ENCODE measurements at regions not wholly inside any gene's neighbourhood (a gene's known extent, or its start where the extent isn't known, plus 50 kb on each side); places are given as distances from the start of the nearest gene placed in this dataset.

- DNase-seq (ENCODE audit: low read depth in 1 of 2, low spot score in 2 of 2) (peak in 1 of 2 experiments; percentile 36), FAIRE-seq (peak; percentile 76)
- Histone ChIP-seq H4K91ac (replicated peaks; ENCODE audit: insufficient read length, low read length) (no peak overlapping the region), H3K23ac (ENCODE audit: insufficient read length) (no peak overlapping the region), H4K8ac (ENCODE audit: extremely low read depth, insufficient read depth, low read length) (no peak overlapping the region), H3K4me3 (ENCODE audit: extremely low read depth in 1 of 4, insufficient read depth in 2 of 4, low read depth in 3 of 4, low read length in 4 of 4) (no peak overlapping the region), H3K36me3 (ENCODE audit: control insufficient read depth in 2 of 4, insufficient read depth in 4 of 4, low read length in 3 of 4) (no peaks in the 10 kb centered on the region), H3K79me1 (ENCODE audit: low read depth, low read length) (no peaks in the 10 kb centered on the region), H2BK12ac (ENCODE audit: low read depth, low read length) (no peak overlapping the region), H3K18ac (ENCODE audit: extremely low read depth, low read length) (no peak overlapping the region), H3K4ac (replicated peaks; ENCODE audit: insufficient read length, low read depth, low read length) (no peak overlapping the region), H2AFZ (ENCODE audit: low read length) (peak overlapping the region; percentile 76; the same call in 1 of the 2 replicates), H3K56ac (replicated peaks; ENCODE audit: insufficient read length, low read depth, low read length) (no peak overlapping the region), H3K27ac (ENCODE audit: low read depth, low read length) (no peak overlapping the region), H3K9me3 (ENCODE audit: insufficient read depth in 2 of 2, low read depth in 1 of 2, low read length in 1 of 2) (no peaks in the 10 kb centered on the region), H2BK120ac (replicated peaks; ENCODE audit: low read depth, low read length) (no peak overlapping the region), H3K9ac (replicated peaks in 1 of 4; ENCODE audit: extremely low read depth in 1 of 4, low read depth in 3 of 4, low read length in 3 of 4) (no peak overlapping the region), H3K4me2 (ENCODE audit: insufficient read depth in 1 of 2, low read depth in 2 of 2, low read length in 2 of 2) (no peak overlapping the region; a peak in 1 of 4 replicates), H3K14ac (ENCODE audit: insufficient read length) (no peak overlapping the region), H3K27me3 (replicated peaks in 1 of 4; ENCODE audit: control insufficient read depth in 3 of 4, extremely low read depth in 1 of 4, insufficient read depth in 3 of 4, low read length in 3 of 4) (no peaks in the 10 kb centered on the region), H4K20me1 (replicated peaks in 1 of 2; ENCODE audit: control insufficient read depth in 1 of 2, insufficient read depth in 2 of 2, low read length in 2 of 2) (no peaks in the 10 kb centered on the region), H3K4me1 (replicated peaks in 1 of 4; ENCODE audit: control insufficient read depth in 3 of 4, insufficient read depth in 4 of 4, low read length in 3 of 4) (no peaks in the 10 kb centered on the region), H2BK15ac (ENCODE audit: low read length) (no peak overlapping the region), H2AK5ac (ENCODE audit: low read depth, low read length) (no peak overlapping the region), H3K79me2 (ENCODE audit: control insufficient read depth in 1 of 2, insufficient read depth in 2 of 2, low read length in 2 of 2) (no peaks in the 10 kb centered on the region), H2BK20ac (ENCODE audit: low read length) (no peak overlapping the region), H2BK5ac (ENCODE audit: low read depth, low read length) (no peak overlapping the region), H4K5ac (ENCODE audit: insufficient read length, low read depth, low read length) (no peak overlapping the region), H3K23me2 (ENCODE audit: low read depth, low read length) (no peaks in the 10 kb centered on the region)
- ChIA-PET POLR2A (ENCODE audit: partially characterized antibody) (no interaction called here), CTCF (ENCODE audit: partially characterized antibody) (interaction anchor here (1.3 kb wide), 1 partner anchor 11 kb away, joined by 3 read pairs; no protein-coding TSS in a partner anchor)
- TF ChIP-seq SP4 (IDR thresholded peaks at IDR 0.05; ENCODE audit: low read length): no peak
- peak; percentile 68; the same call in 1 of the 2 replicates for TF ChIP-seq JUND (IDR thresholded peaks at IDR 0.05; ENCODE audit: low read length)
- peak; percentile 78 for TF ChIP-seq TEAD4 (IDR thresholded peaks at IDR 0.05; ENCODE audit: low read depth, low read length)
- 68% methylated on average over 3 of the region's 3 CpGs; no CpG with 5 or more reads in 1 of the 2 experiments for WGBS, 2 experiments (ENCODE audit: extremely low coverage in 1 of 2, insufficient coverage in 1 of 2, insufficient read length in 1 of 2, insufficient replicate concordance in 2 of 2, low coverage in 1 of 2, low lambda C conversion rate in 2 of 2, missing lambda C conversion rate in 1 of 2)
Measured at GRCh38 chr21:21612466-21612865, 614.3 kb downstream of the NCAM2 start.

Data from H1 (cell line).